PC-3 (cell line): ENCODE measurements at regions not wholly inside any gene's neighbourhood (a gene's known extent, or its start where the extent isn't known, plus 50 kb on each side); places are given as distances from the start of the nearest gene placed in this dataset.

Source experiments
- CTCF ChIP-seq: fragments of 300-600 bp; sonication (generic); conservative IDR thresholded peaks from 2 replicates; pipeline ENCODE4 v1.5.1; 2017; ENCODE audit warnings: antibody characterized with exemption, low read depth, mild to moderate bottlenecking, low read length
- EZH2 ChIP-seq: fragments of 300-600 bp; sonication (generic); IDR thresholded peaks from one replicate; pipeline ENCODE4 v1.6.1; 2017; ENCODE audit warnings: antibody characterized with exemption, mild to moderate bottlenecking, low read length; ENCODE audit not compliant: unreplicated experiment

GRCh38 chr12:67925077-67925476 is 64.2 kb upstream of the IFNG-AS1 start:
- TF ChIP-seq CTCF (no peak), EZH2 (no peak)
